HCT116 (cell line): ENCODE measurements at regions not wholly inside any gene's neighbourhood (a gene's known extent, or its start where the extent isn't known, plus 50 kb on each side); places are given as distances from the start of the nearest gene placed in this dataset.
"Not testable (repeated sequence)": the region's sequence is repeated elsewhere in the genome, so short reads cannot be mapped to it uniquely, and the experiment has no call there.

Experiments
- ATAC-seq: fragments of 200-7000 bp; cut with Tn5 transposase; 2 replicates; pipeline ENCODE4 v1.9.1; 2020; ENCODE audit warnings: mild to moderate bottlenecking, moderate library complexity
- BruUV-seq: library from RNA; stranded (reverse); fragments of 400-500 nt; replicated peaks from 2 replicates; lab custom pipeline; 2021; lab: Mats Ljungman, UMichigan
- CTCF ChIA-PET: fragments of 300-600 bp; sonication (Branson Sonifier 250); formaldehyde crosslinking; loops from one replicate; lab custom pipeline; 2021; ENCODE audit warnings: antibody characterized with exemption; lab: Charles Lee
- POLR2A ChIA-PET: fragments of 300-600, 350-600 bp; sonication (Branson Sonifier 250); formaldehyde crosslinking; loops from one replicate; lab custom pipeline; 2021; ENCODE audit warnings: antibody characterized with exemption; lab: Charles Lee
- RAD21 ChIA-PET, 2 experiments: fragments of 300-600 bp; sonication (Branson Sonifier 250); formaldehyde crosslinking; loops; one replicate each; lab custom pipeline; 2023; ENCODE audit warnings: low total read pairs in 2 of 2; ENCODE audit not compliant: uncharacterized antibody in 2 of 2, unreplicated experiment in 2 of 2, low non-redundant PET in 1 of 2; lab: Charles Lee
- DNase-seq: peaks from one replicate; pipeline ENCODE4 v3.0.0-alpha.2; 2010; ENCODE audit warnings: low read depth, low spot score
- H2AFZ ChIP-seq: fragments of 200-600 bp; shearing (Covaris generic), sonication (generic); 2 replicates; pipeline ENCODE4 v1.6.1; 2017; ENCODE audit warnings: low read depth, mixed run types, mixed read lengths, antibody characterized with exemption, low read length; ENCODE audit not compliant: poor library complexity, severe bottlenecking
- H3K27ac ChIP-seq: 2 replicates; pipeline ENCODE4 v1.5.1; 2012; ENCODE audit warnings: low read depth, low read length
- H3K27me3 ChIP-seq: fragments of 200-600 bp; sonication (generic); 2 replicates; pipeline ENCODE4 v1.6.1; 2016; ENCODE audit warnings: mixed run types, low read length, mixed read lengths; ENCODE audit not compliant: insufficient read depth
- H3K36me3 ChIP-seq, 2 experiments: fragments of 200-500 bp in 1 of 2; fragments of 200-600 bp in 1 of 2; sonication (Bioruptor generic) in 1 of 2; sonication (generic) in 1 of 2; 2 replicates each; pipeline versions ENCODE4 v1.5.1 to v1.6.1; 2014 to 2016; ENCODE audit warnings: low read length in 2 of 2, inconsistent platforms in 1 of 2, mixed read lengths in 1 of 2, mixed run types in 1 of 2; ENCODE audit not compliant: insufficient read depth in 2 of 2, control insufficient read depth in 1 of 2
- H3K4me1 ChIP-seq, 2 experiments: fragments of 200-600 bp in 1 of 2; sonication (generic) in 1 of 2; 2 replicates each; pipeline versions ENCODE4 v1.5.1 to v1.6.1; 2012 to 2017; ENCODE audit warnings: low read length in 2 of 2, inconsistent platforms in 1 of 2, mild to moderate bottlenecking in 1 of 2, mixed read lengths in 1 of 2, mixed run types in 1 of 2, moderate library complexity in 1 of 2; ENCODE audit not compliant: insufficient read depth in 2 of 2, control insufficient read depth in 1 of 2
- H3K4me2 ChIP-seq: fragments of 200-600 bp; sonication (generic); 2 replicates; pipeline ENCODE4 v1.6.1; 2017; ENCODE audit warnings: mixed run types, low read length, mixed read lengths
- H3K4me3 ChIP-seq, 2 experiments: fragments of 200-600 bp in 1 of 2; sonication (generic) in 1 of 2; replicated peaks in 1 of 2; 2 replicates each; pipeline ENCODE4 v1.5.1; 2011 to 2016; ENCODE audit warnings: low read length in 2 of 2, control low read depth in 1 of 2, low read depth in 1 of 2, mild to moderate bottlenecking in 1 of 2, mixed read lengths in 1 of 2, mixed run types in 1 of 2
- H3K79me2 ChIP-seq: fragments of 200-600 bp; sonication (generic); 2 replicates; pipeline ENCODE4 v1.6.1; 2017; ENCODE audit warnings: mild to moderate bottlenecking, mixed run types, low read length, moderate library complexity, mixed read lengths; ENCODE audit not compliant: insufficient read depth
- H3K9ac ChIP-seq: fragments of 200-600 bp; sonication (generic); 2 replicates; pipeline ENCODE4 v1.6.1; 2016; ENCODE audit warnings: low read length, mixed read lengths
- H3K9me2 ChIP-seq: fragments of 200-600 bp; sonication (generic), shearing (Covaris generic); 2 replicates; pipeline ENCODE4 v1.6.1; 2017; ENCODE audit warnings: mixed run types, mild to moderate bottlenecking, moderate library complexity; ENCODE audit not compliant: insufficient read depth
- H3K9me3 ChIP-seq, 2 experiments: fragments of 200-500 bp in 1 of 2; fragments of 200-600 bp in 1 of 2; sonication (Bioruptor generic) in 1 of 2; sonication (generic) in 1 of 2; 2 replicates each; pipeline ENCODE4 v1.6.1; 2014 to 2017; ENCODE audit warnings: low read length in 2 of 2, mixed read lengths in 2 of 2, inconsistent platforms in 1 of 2, low read depth in 1 of 2, mild to moderate bottlenecking in 1 of 2, mixed run types in 1 of 2, moderate library complexity in 1 of 2; ENCODE audit not compliant: control insufficient read depth in 1 of 2, insufficient read depth in 1 of 2
- H4K20me1 ChIP-seq: fragments of 200-600 bp; sonication (generic), shearing (Covaris generic); 2 replicates; pipeline ENCODE4 v1.6.1; 2017; ENCODE audit warnings: mixed run types, mild to moderate bottlenecking, moderate library complexity; ENCODE audit not compliant: insufficient read depth
- CBX3 ChIP-seq: IDR thresholded peaks from 2 replicates; pipeline ENCODE4 v1.6.1; 2012; ENCODE audit warnings: low read depth
- ELF1 ChIP-seq: IDR thresholded peaks from 2 replicates; pipeline ENCODE4 v1.6.1; 2012; ENCODE audit warnings: low read depth, borderline replicate concordance
- EZH2phosphoT487 ChIP-seq: fragments of 200-600 bp; IDR thresholded peaks from 2 replicates; pipeline ENCODE4 v1.6.1; 2018; ENCODE audit warnings: antibody characterized with exemption, borderline replicate concordance
- FOSL1 ChIP-seq: IDR thresholded peaks from 2 replicates; pipeline ENCODE4 v1.6.1; 2012; ENCODE audit warnings: low read depth
- JUND ChIP-seq: IDR thresholded peaks from 2 replicates; pipeline ENCODE4 v1.6.1; 2012
- POLR2A ChIP-seq: IDR thresholded peaks from 2 replicates; pipeline ENCODE4 v1.7.0; 2011; ENCODE audit warnings: borderline replicate concordance; ENCODE audit not compliant: insufficient read depth, insufficient read length; ENCODE audit errors: extremely low read depth
- POLR2AphosphoS5 ChIP-seq: IDR thresholded peaks from 2 replicates; pipeline ENCODE4 v1.6.1; 2011; ENCODE audit warnings: mild to moderate bottlenecking, low read depth, low read length, moderate library complexity
- SIN3A ChIP-seq: IDR thresholded peaks from 2 replicates; pipeline ENCODE4 v1.6.1; 2012; ENCODE audit warnings: low read depth
- SP1 ChIP-seq: IDR thresholded peaks from 2 replicates; pipeline ENCODE4 v1.6.1; 2012; ENCODE audit warnings: low read depth
- ZBTB33 ChIP-seq: IDR thresholded peaks from 2 replicates; pipeline ENCODE4 v1.6.1; 2011; ENCODE audit warnings: mild to moderate bottlenecking, low read length, moderate library complexity; ENCODE audit not compliant: insufficient replicate concordance; ENCODE audit errors: extremely low read depth
- ZFX ChIP-seq: fragments of 450-650 bp; IDR thresholded peaks from 2 replicates; pipeline ENCODE4 v1.6.1; 2017
- ZNF274 ChIP-seq: fragments of 200-500 bp; sonication (Bioruptor generic); IDR thresholded peaks from 2 replicates; pipeline ENCODE4 v1.6.1; 2014; ENCODE audit warnings: mild to moderate bottlenecking, low read depth, low read length, inconsistent platforms
- intact Hi-C: fragments of 100-400 bp; cut with micrococcal nuclease; formaldehyde crosslinking; loops from 2 replicates; pipeline ENCODE4 v1.10.0; 2022
- TF ChIP-seq, protein P1 (sequence below), 3 experiments: fragments of 200-600 bp in 1 of 3; sonication (generic) in 1 of 3; IDR thresholded peaks in 2 of 3; conservative IDR thresholded peaks in 1 of 3; 2 replicates each; pipeline ENCODE4 v1.5.1; 2012 to 2017; ENCODE audit warnings: low read depth in 2 of 3, low read length in 2 of 3, antibody characterized with exemption in 1 of 3, borderline replicate concordance in 1 of 3, control low read depth in 1 of 3, mild to moderate bottlenecking in 1 of 3, mixed read lengths in 1 of 3, mixed run types in 1 of 3, moderate library complexity in 1 of 3; ENCODE audit not compliant: insufficient read depth in 1 of 3
- TF ChIP-seq, protein P2 (sequence below): IDR thresholded peaks from 2 replicates; pipeline ENCODE4 v1.6.1; 2012; ENCODE audit warnings: low read depth
- TF ChIP-seq, protein P3 (sequence below): IDR thresholded peaks from 2 replicates; pipeline ENCODE4 v1.6.1; 2012

DNA sequence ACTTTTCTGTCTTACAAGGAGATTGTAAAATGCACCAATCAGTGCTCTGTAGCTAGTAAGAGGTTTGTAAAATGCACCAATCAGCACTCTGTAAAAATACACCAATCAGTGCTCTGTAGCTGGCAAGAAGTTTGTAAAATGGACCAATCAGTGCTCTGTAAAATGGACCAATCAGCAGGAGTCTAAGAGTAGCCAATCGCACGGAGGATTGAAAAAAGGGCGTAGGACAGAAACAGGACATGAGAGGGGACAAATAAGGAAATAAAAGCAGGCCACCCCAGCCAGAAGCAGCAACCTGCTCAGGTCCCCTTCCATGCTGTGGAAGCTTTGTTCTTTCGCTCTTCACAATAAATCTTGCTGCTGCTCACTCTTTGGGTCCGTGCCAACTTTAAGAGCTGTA lies 199.1 kb upstream of the TRPC7 start:
- ATAC-seq, H3K9me2 ChIP-seq, H3K27ac ChIP-seq, DNase-seq, H3K27me3 ChIP-seq, H3K4me3 ChIP-seq, H2AFZ ChIP-seq, intact Hi-C loops, POLR2A ChIA-PET, H3K9me3 ChIP-seq, H3K9ac ChIP-seq, H3K4me1 ChIP-seq, H4K20me1 ChIP-seq, H3K4me2 ChIP-seq, H3K79me2 ChIP-seq, CTCF ChIA-PET, H3K36me3 ChIP-seq, BruUV-seq, RAD21 ChIA-PET: not testable (repeated sequence)

DNA sequence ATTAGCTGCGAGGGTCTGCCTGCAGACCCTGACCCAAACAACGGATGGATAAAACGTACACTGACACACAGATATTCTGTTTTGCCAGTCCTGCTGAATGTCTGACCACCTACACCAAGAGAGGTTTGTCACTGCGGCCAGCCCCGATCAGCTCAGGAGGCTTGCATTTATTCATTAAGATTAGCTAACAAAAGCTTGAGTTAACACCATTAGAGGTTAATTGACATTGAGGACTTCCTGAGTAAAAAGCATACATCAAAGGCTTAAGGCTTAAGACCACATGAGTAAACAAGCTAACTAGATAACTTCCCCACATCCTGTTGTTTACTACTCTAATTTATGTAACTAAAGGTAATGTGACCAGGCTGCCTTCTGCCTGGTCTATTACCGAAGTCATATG lies 198.1 kb upstream of the TRPC7 start:
- Histone ChIP-seq H2AFZ (no peak overlapping the region), H3K9ac (no peak overlapping the region), H4K20me1 (no peaks in the 10 kb centered on the region), H3K4me3 (no peak overlapping the region), H3K27ac (no peak overlapping the region), H3K4me2 (no peak overlapping the region), H3K4me1 (no peaks in the 10 kb centered on the region), H3K9me3 (no peaks in the 10 kb centered on the region), H3K9me2 (no peaks in the 10 kb centered on the region), H3K27me3 (no peaks in the 10 kb centered on the region), H3K36me3 (no peaks in the 10 kb centered on the region), H3K79me2 (no peaks in the 10 kb centered on the region)
- no TSS peak for BruUV-seq
- ChIA-PET RAD21 (no interaction called here), POLR2A (no interaction called here), CTCF (no interaction called here)
- no peak for ATAC-seq
- intact Hi-C loops, result no loop called here
- no peak for DNase-seq
- no peak for TF ChIP-seq EZH2phosphoT487
- TF ChIP-seq ZFX, result no peak
- no peak for TF ChIP-seq SIN3A
- TF ChIP-seq FOSL1, result no peak
- TF ChIP-seq ZNF274, result no peak
- TF ChIP-seq, protein P1, sequence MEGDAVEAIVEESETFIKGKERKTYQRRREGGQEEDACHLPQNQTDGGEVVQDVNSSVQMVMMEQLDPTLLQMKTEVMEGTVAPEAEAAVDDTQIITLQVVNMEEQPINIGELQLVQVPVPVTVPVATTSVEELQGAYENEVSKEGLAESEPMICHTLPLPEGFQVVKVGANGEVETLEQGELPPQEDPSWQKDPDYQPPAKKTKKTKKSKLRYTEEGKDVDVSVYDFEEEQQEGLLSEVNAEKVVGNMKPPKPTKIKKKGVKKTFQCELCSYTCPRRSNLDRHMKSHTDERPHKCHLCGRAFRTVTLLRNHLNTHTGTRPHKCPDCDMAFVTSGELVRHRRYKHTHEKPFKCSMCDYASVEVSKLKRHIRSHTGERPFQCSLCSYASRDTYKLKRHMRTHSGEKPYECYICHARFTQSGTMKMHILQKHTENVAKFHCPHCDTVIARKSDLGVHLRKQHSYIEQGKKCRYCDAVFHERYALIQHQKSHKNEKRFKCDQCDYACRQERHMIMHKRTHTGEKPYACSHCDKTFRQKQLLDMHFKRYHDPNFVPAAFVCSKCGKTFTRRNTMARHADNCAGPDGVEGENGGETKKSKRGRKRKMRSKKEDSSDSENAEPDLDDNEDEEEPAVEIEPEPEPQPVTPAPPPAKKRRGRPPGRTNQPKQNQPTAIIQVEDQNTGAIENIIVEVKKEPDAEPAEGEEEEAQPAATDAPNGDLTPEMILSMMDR (IDR thresholded peaks at IDR 0.05 in 2 of 3, conservative IDR thresholded peaks at IDR 0.05 in 1 of 3; ENCODE audit: borderline replicate concordance in 1 of 3, insufficient read depth in 1 of 3, low read depth in 2 of 3, low read length in 2 of 3), result no peak
- no peak for TF ChIP-seq SP1
- no peak for TF ChIP-seq POLR2A
- no peak for TF ChIP-seq JUND
- no peak for TF ChIP-seq ELF1
- TF ChIP-seq, protein P2, sequence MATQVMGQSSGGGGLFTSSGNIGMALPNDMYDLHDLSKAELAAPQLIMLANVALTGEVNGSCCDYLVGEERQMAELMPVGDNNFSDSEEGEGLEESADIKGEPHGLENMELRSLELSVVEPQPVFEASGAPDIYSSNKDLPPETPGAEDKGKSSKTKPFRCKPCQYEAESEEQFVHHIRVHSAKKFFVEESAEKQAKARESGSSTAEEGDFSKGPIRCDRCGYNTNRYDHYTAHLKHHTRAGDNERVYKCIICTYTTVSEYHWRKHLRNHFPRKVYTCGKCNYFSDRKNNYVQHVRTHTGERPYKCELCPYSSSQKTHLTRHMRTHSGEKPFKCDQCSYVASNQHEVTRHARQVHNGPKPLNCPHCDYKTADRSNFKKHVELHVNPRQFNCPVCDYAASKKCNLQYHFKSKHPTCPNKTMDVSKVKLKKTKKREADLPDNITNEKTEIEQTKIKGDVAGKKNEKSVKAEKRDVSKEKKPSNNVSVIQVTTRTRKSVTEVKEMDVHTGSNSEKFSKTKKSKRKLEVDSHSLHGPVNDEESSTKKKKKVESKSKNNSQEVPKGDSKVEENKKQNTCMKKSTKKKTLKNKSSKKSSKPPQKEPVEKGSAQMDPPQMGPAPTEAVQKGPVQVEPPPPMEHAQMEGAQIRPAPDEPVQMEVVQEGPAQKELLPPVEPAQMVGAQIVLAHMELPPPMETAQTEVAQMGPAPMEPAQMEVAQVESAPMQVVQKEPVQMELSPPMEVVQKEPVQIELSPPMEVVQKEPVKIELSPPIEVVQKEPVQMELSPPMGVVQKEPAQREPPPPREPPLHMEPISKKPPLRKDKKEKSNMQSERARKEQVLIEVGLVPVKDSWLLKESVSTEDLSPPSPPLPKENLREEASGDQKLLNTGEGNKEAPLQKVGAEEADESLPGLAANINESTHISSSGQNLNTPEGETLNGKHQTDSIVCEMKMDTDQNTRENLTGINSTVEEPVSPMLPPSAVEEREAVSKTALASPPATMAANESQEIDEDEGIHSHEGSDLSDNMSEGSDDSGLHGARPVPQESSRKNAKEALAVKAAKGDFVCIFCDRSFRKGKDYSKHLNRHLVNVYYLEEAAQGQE, result no peak
- TF ChIP-seq CBX3, result no peak
- TF ChIP-seq ZBTB33, result no peak
- TF ChIP-seq, protein P3, sequence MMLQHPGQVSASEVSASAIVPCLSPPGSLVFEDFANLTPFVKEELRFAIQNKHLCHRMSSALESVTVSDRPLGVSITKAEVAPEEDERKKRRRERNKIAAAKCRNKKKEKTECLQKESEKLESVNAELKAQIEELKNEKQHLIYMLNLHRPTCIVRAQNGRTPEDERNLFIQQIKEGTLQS, result no peak
- no peak for TF ChIP-seq POLR2AphosphoS5
